Fibroblast of mammary gland (primary cell): ENCODE measurements at regions not wholly inside any gene's neighbourhood (a gene's known extent, or its start where the extent isn't known, plus 50 kb on each side); places are given as distances from the start of the nearest gene placed in this dataset.

Source experiments
- DNase-seq: peaks from one replicate; pipeline ENCODE4 v3.0.0-alpha.2; 2010; ENCODE audit warnings: low read depth
- H3K4me3 ChIP-seq: 2 replicates; pipeline ENCODE4 v1.5.1; 2011; ENCODE audit warnings: low read depth, mild to moderate bottlenecking, low read length, moderate library complexity; ENCODE audit not compliant: control insufficient read depth
- TF ChIP-seq, protein P1 (sequence below): conservative IDR thresholded peaks from 2 replicates; pipeline ENCODE4 v1.5.1; 2011; ENCODE audit warnings: low read depth, low read length, inconsistent platforms; ENCODE audit not compliant: control insufficient read depth, insufficient read depth

DNA sequence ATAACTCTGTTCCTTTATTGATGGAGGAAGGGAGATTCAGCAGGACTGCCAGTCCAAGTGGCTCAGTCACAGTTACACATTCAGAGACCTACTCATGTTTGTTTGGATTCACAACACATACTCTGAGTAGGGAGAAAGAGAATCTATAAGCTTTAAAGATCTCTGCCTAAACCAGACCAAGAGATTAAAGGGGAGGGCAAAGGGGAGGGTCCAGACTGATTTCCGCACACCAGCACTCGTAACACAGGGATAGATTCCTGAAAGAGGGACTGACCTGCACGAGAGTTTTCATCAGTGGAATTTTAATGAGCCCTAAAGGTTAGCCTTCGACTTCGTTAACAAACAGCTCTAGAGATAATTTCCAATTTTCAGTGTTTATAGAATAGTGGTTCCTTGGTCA is 71.7 kb upstream of the PMFBP1 start:
- TF ChIP-seq, protein P1, sequence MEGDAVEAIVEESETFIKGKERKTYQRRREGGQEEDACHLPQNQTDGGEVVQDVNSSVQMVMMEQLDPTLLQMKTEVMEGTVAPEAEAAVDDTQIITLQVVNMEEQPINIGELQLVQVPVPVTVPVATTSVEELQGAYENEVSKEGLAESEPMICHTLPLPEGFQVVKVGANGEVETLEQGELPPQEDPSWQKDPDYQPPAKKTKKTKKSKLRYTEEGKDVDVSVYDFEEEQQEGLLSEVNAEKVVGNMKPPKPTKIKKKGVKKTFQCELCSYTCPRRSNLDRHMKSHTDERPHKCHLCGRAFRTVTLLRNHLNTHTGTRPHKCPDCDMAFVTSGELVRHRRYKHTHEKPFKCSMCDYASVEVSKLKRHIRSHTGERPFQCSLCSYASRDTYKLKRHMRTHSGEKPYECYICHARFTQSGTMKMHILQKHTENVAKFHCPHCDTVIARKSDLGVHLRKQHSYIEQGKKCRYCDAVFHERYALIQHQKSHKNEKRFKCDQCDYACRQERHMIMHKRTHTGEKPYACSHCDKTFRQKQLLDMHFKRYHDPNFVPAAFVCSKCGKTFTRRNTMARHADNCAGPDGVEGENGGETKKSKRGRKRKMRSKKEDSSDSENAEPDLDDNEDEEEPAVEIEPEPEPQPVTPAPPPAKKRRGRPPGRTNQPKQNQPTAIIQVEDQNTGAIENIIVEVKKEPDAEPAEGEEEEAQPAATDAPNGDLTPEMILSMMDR: no peak
- no peak for DNase-seq
- H3K4me3 ChIP-seq: no peak overlapping the region

DNA sequence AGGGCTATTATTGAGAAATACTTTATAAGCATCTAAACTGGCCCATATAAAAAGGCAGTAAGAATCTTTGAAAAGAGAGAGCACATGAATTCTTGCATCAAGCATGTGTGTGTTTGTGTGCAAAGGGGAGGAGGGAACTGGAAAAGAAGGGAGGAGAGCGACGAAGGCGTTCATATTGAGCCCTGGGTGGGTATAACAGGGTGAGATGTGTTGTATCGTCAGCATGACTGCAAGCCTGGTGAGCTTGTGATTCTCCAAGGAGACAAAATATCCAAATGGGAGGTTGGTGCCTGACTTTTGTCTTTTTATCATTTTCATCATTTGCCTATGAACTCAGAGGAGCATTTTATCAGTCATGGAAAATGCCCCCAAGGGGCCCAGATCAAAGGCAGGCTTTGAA is 70.8 kb upstream of the PMFBP1 start:
- H3K4me3 ChIP-seq: no peak overlapping the region
- TF ChIP-seq, protein P1: no peak
- no peak for DNase-seq

DNA sequence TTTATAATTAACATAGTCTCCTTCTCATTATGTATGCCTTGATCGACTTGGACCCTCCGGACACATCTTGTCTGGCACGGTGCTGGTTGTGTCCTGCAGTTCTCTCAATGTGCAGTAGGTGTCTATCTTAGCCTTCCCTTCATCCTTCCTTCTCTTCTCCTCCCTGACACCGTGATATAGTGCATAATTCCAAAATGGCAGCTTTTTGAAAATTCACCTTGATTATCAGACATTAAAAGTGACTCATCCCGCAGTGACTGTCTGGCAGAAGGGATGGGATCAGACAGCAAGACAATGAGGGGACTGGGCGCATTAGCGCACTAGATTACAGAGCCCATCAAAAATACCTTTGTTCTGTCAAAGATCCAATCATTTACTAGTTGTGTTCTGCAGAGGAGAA is 70.0 kb upstream of the PMFBP1 start:
- no peak overlapping the region for H3K4me3 ChIP-seq
- peak; percentile 72 for DNase-seq
- TF ChIP-seq, protein P1: peak; percentile 99

DNA sequence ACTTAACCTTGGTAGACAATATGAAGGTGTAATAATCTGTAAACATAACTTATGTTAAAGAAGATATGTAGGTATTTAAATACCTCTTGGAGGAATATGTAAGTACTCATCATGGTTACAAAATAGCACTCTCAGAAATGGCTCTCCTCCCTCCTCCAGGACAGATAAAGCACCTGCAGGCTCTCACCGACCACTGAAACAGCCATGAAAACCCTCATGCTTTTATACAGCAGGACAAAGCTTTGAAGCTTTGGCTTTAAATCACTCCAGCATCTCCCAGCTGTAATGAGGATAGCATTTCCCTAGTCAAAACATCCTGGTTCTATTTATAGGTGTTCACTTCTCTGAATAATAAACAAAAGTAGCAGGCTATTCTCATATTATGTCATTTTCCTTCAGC is 69.1 kb upstream of the PMFBP1 start:
- DNase-seq: no peak
- TF ChIP-seq, protein P1: no peak
- H3K4me3 ChIP-seq: no peak overlapping the region

DNA sequence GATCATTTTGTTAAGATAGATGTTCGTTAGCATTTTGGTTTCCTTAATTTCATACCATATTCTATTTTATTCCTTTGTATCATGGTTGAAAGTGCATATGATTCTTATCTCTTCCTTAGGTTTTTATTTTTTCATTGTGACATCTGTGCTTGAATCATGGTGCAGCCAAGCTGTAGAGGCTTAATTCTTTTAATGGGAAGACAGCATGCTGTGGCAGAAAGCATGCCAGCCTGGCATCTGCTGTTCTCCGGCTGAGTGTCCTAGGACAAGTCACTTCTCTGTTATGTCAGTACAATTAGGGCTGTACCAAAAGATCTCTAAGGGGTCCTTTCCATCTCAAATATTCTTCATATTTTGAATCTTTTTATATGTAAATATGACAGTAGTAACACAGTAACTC is 68.5 kb upstream of the PMFBP1 start:
- H3K4me3 ChIP-seq: no peak overlapping the region
- TF ChIP-seq, protein P1: no peak
- DNase-seq: no peak

DNA sequence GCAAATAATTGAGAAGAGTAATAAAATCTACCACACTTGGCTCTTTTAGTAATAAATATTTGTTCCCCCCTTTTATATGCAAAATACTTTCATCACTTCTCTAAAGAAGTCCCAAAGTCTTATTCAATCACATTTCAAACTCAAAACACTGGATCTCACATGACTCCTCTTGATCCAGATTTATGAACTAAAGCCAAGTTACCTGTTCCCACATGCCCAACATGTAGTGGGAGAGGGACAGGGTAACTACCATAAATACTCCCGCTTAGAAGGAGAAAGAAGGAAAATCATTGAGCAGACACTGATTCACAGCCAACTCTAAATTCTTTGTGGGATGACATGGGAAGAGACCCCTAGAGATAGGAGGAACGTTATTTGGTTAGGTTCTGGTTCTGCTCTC is 64.9 kb upstream of the PMFBP1 start:
- no peak overlapping the region for H3K4me3 ChIP-seq
- TF ChIP-seq, protein P1: no peak
- DNase-seq: no peak

DNA sequence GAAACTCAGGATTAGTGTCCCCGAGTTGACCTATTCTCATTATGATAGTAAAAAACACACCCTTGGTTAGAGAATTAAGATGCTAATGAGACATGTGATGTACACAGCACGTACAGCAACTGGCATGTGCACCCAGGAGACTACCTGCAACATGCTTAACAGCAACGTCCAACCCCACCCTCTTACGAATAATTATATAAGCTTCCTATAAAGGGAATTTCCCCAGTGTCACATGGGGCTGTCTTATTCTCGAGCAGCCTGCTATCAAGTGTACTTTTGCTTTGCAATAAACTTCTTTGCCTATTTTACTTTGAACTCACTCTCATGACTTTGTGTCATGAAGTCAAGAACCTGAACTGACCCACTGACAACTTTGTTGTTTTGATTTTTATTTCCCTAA is 62.4 kb upstream of the PMFBP1 start:
- TF ChIP-seq, protein P1: no peak
- no peak overlapping the region for H3K4me3 ChIP-seq
- DNase-seq: no peak
